ENCODE measurements at regions not wholly inside any gene's neighbourhood (a gene's known extent, or its start where the extent isn't known, plus 50 kb on each side); places are given as distances from the start of the nearest gene placed in this dataset.

DNA sequence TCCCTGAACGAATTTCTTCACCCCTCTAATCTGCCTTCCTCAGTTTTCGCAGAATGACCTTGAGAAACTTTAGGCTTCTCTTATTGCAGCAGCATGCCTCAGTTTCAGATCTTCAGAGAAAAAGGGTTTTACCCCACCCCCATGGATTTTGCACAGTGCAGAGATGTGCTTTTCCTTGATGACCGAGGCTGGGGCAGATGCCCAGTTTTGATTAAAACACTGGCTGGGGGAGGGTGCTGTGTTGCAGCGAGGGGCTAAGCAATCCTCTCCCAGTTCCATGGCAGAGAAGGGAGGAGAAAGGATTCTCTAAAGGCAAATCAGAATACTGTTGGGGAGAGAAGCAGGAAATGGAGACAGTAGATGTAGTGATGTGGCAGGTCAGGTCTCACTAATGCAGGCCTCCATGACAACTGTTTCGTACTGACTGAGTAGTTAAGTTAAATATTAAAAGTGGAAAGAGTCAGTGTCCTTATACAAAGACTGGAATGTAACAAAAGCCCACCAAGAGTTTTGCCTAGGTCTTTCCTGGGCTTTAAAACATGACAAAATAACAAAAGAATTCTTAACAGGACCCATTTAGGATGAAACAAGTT is 50.8 kb upstream of the PDZD8 start:
- DNase-seq (ENCODE audit: low spot score): no peak

DNA sequence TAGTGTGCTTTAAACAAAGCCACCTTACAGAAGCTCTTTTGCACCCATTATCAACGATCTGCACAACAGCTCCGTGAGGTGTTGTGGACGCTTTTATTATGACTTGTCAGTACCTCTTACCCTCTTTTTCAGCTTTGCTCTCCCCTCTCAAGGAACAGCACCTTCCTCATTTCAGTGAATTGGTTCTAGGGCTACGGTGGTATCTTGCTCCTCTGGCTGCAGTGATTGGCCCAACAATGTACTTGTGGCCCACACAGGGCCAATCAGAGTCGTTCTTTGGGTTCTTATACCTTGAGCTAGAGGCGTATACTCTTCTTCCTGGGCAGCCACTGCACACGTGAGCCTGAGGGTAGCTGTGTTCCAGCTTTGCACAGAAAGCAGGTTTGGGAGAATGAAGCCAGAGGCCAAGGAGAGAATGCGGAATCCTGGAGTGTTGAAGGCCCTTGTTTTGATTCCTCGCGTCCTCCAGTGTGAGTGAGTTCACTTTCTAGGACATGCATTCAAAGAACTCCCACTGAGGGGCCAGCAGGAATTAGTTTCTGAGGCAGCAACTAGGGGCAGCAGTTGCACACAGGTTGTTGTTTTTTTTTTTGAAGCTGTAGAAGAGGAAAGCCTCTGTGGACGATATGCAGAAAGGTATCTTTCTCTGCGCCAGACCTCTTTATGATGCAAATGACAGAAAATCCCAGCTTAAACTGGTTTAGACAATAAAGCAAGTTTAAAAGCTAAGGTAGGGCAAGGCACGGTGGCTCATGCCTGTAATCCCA is 49.8 kb upstream of the PDZD8 start:
- no peak for DNase-seq (ENCODE audit: low spot score)

Data from kidney capillary endothelial cell (primary cell).